B cell (primary cell): ENCODE measurements at regions not wholly inside any gene's neighbourhood (a gene's known extent, or its start where the extent isn't known, plus 50 kb on each side); places are given as distances from the start of the nearest gene placed in this dataset.

Experiments used
- EZH2 ChIP-seq: IDR thresholded peaks from 2 replicates; pipeline ENCODE4 v1.6.1; 2012; ENCODE audit warnings: borderline replicate concordance, low read depth, mild to moderate bottlenecking, moderate library complexity, low read length; ENCODE audit not compliant: insufficient read depth, poor library complexity, severe bottlenecking
- TF ChIP-seq, protein P1 (sequence below): fragments of 200-600 bp; IDR thresholded peaks from one replicate; pipeline ENCODE4 v1.8.0; 2022; ENCODE audit warnings: antibody characterized with exemption, mild to moderate bottlenecking

DNA sequence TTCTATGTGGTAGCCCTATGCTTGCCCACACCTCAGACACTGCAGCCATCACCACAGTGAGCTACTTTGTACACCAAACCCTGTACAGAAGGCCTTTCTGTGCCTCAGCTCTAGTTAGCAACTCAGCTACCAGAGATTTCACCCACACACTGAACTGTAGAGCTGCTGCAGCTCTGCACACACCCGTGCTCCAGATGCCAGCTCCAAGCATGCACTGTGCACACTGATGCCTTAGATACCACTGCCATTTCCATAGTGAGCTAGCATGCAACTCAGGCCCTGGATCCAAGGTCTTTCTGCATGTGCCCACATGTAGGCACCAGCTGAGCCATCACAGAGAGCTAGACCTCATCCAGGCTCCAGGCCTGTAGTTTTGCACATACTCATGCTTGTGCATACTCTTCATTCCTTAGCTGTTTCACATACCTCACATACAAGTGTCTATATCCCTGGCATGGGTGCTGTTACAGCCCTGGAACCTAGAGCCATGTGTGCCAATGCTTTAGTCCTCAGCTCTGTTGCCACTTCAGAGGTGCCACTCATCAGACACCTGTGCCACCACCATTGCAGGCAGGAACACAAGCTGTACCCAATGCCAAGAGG is 423.5 kb upstream of the NDST3 start:
- no peak for TF ChIP-seq EZH2
- TF ChIP-seq, protein P1, sequence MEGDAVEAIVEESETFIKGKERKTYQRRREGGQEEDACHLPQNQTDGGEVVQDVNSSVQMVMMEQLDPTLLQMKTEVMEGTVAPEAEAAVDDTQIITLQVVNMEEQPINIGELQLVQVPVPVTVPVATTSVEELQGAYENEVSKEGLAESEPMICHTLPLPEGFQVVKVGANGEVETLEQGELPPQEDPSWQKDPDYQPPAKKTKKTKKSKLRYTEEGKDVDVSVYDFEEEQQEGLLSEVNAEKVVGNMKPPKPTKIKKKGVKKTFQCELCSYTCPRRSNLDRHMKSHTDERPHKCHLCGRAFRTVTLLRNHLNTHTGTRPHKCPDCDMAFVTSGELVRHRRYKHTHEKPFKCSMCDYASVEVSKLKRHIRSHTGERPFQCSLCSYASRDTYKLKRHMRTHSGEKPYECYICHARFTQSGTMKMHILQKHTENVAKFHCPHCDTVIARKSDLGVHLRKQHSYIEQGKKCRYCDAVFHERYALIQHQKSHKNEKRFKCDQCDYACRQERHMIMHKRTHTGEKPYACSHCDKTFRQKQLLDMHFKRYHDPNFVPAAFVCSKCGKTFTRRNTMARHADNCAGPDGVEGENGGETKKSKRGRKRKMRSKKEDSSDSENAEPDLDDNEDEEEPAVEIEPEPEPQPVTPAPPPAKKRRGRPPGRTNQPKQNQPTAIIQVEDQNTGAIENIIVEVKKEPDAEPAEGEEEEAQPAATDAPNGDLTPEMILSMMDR = no peak
